ENCODE measurements at regions not wholly inside any gene's neighbourhood (a gene's known extent, or its start where the extent isn't known, plus 50 kb on each side); places are given as distances from the start of the nearest gene placed in this dataset.

- TF ChIP-seq CTCF (IDR thresholded peaks at IDR 0.05; ENCODE audit: insufficient read depth, low read depth, low read length) (no peak), EZH2 (IDR thresholded peaks at IDR 0.05; ENCODE audit: insufficient read depth, low read length) (no peak)
Observed at GRCh38 chr1:65734979-65735378, 57.7 kb upstream of the PDE4B start.

Measured in astrocyte (in vitro differentiated cells and primary cell).